MM.1S (cell line): ENCODE measurements at regions not wholly inside any gene's neighbourhood (a gene's known extent, or its start where the extent isn't known, plus 50 kb on each side); places are given as distances from the start of the nearest gene placed in this dataset.

ENCODE experiments used
- DNase-seq: peaks from one replicate; pipeline ENCODE4 v3.0.0-alpha.2; 2015
- H2AFZ ChIP-seq: fragments of 300-600 bp; sonication (generic); 2 replicates; pipeline ENCODE4 v1.6.0; 2016; ENCODE audit warnings: antibody characterized with exemption, low read length
- H3F3A ChIP-seq: fragments of 300-600 bp; sonication (generic); 2 replicates; pipeline ENCODE4 v1.6.1; 2016; ENCODE audit warnings: mild to moderate bottlenecking, antibody characterized with exemption, low read length, moderate library complexity, mixed read lengths; ENCODE audit not compliant: insufficient read depth
- H3K27ac ChIP-seq: fragments of 300-600 bp; sonication (generic); 2 replicates; pipeline ENCODE4 v1.5.1; 2016; ENCODE audit warnings: mild to moderate bottlenecking, low read length
- H3K27me3 ChIP-seq: fragments of 300-600 bp; sonication (generic); replicated peaks from 2 replicates; pipeline ENCODE4 v1.6.0; 2016; ENCODE audit warnings: low read length; ENCODE audit not compliant: insufficient read depth
- H3K36me3 ChIP-seq: fragments of 300-600 bp; sonication (generic); replicated peaks from 2 replicates; pipeline ENCODE4 v1.6.1; 2016; ENCODE audit warnings: mild to moderate bottlenecking, low read length, mixed read lengths; ENCODE audit not compliant: insufficient read depth
- H3K4me1 ChIP-seq: fragments of 300-600 bp; sonication (generic); 2 replicates; pipeline ENCODE4 v1.6.1; 2016; ENCODE audit warnings: low read length, mixed read lengths
- H3K4me2 ChIP-seq: fragments of 300-600 bp; sonication (generic); 2 replicates; pipeline ENCODE4 v1.6.0; 2016; ENCODE audit warnings: low read depth, low read length
- H3K4me3 ChIP-seq: fragments of 300-600 bp; sonication (generic); 2 replicates; pipeline ENCODE4 v1.5.1; 2016; ENCODE audit warnings: low read length, mixed read lengths
- H3K79me2 ChIP-seq: fragments of 300-600 bp; sonication (generic); 2 replicates; pipeline ENCODE4 v1.6.1; 2016; ENCODE audit warnings: mixed run types, low read length, mixed read lengths
- H3K9ac ChIP-seq: fragments of 300-600 bp; sonication (generic); 2 replicates; pipeline ENCODE4 v1.6.1; 2016; ENCODE audit warnings: low read length, mixed read lengths
- H3K9me2 ChIP-seq: fragments of 300-600 bp; sonication (generic); replicated peaks from 2 replicates; pipeline ENCODE4 v1.6.1; 2016; ENCODE audit warnings: mild to moderate bottlenecking, low read length, mixed read lengths; ENCODE audit not compliant: insufficient read depth
- H3K9me3 ChIP-seq: fragments of 300-600 bp; sonication (generic); replicated peaks from 2 replicates; pipeline ENCODE4 v1.6.1; 2016; ENCODE audit warnings: mild to moderate bottlenecking, low read length, mixed read lengths; ENCODE audit not compliant: insufficient read depth
- H4K20me1 ChIP-seq: fragments of 300-600 bp; sonication (generic); 2 replicates; pipeline ENCODE4 v1.6.1; 2016; ENCODE audit warnings: mild to moderate bottlenecking, low read length, moderate library complexity, mixed read lengths; ENCODE audit not compliant: insufficient read depth
- EZH2 ChIP-seq: fragments of 300-600 bp; sonication (generic); optimal IDR thresholded peaks from 2 replicates; pipeline ENCODE3; 2017; ENCODE audit warnings: low read depth, mild to moderate bottlenecking, antibody characterized with exemption, low read length, mixed read lengths
- EZH2phosphoT487 ChIP-seq: fragments of 300-600 bp; sonication (generic); IDR thresholded peaks from 2 replicates; pipeline ENCODE4 v1.6.1; 2018; ENCODE audit warnings: antibody characterized with exemption, low read length
- TF ChIP-seq, protein P1 (sequence below): fragments of 300-600 bp; sonication (generic); IDR thresholded peaks from 2 replicates; pipeline ENCODE4 v1.5.1; 2016; ENCODE audit warnings: antibody characterized with exemption, low read length, mixed read lengths

DNA sequence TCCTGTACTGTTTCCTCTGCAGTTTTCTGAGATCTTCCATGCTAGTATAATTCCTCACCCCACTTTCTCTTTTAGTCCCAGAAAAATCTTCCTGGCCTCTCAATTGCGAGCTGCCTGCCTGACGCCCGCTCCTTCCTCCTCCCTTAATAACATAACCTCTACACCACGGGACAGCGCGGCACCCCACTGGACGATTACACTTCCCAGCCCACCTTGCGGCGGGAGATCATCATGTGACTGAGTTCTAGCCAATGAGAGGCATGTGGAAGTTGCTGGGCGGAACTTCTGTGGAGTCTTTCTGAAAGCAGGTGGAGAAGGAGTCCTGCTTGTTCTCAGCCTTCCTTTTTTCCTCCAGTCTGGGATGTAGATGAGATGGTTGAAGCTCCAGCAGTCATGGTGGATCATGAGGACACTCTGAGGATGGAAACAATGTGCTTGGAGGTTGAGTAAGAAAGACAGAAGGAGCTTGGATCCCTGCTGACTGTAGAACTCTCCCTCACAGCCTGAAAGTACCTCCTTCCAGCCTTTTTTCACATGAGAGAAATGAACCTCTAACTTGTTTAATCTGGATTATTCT, 133.6 kb upstream of the VRK1 start:
- no peak for DNase-seq
- Histone ChIP-seq H3K9me2 (no peaks in the 10 kb centered on the region), H3K4me2 (no peak overlapping the region), H4K20me1 (no peaks in the 10 kb centered on the region), H3F3A (no peaks in the 10 kb centered on the region), H3K4me1 (no peaks in the 10 kb centered on the region), H3K36me3 (no peaks in the 10 kb centered on the region), H3K9ac (no peak overlapping the region), H3K27ac (no peak overlapping the region), H3K4me3 (no peak overlapping the region), H3K79me2 (no peaks in the 10 kb centered on the region), H3K9me3 (no peaks in the 10 kb centered on the region), H3K27me3 (no peaks in the 10 kb centered on the region), H2AFZ (no peak overlapping the region)
- TF ChIP-seq EZH2phosphoT487, result no peak
- no peak for TF ChIP-seq EZH2
- TF ChIP-seq, protein P1, sequence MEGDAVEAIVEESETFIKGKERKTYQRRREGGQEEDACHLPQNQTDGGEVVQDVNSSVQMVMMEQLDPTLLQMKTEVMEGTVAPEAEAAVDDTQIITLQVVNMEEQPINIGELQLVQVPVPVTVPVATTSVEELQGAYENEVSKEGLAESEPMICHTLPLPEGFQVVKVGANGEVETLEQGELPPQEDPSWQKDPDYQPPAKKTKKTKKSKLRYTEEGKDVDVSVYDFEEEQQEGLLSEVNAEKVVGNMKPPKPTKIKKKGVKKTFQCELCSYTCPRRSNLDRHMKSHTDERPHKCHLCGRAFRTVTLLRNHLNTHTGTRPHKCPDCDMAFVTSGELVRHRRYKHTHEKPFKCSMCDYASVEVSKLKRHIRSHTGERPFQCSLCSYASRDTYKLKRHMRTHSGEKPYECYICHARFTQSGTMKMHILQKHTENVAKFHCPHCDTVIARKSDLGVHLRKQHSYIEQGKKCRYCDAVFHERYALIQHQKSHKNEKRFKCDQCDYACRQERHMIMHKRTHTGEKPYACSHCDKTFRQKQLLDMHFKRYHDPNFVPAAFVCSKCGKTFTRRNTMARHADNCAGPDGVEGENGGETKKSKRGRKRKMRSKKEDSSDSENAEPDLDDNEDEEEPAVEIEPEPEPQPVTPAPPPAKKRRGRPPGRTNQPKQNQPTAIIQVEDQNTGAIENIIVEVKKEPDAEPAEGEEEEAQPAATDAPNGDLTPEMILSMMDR, result no peak

DNA sequence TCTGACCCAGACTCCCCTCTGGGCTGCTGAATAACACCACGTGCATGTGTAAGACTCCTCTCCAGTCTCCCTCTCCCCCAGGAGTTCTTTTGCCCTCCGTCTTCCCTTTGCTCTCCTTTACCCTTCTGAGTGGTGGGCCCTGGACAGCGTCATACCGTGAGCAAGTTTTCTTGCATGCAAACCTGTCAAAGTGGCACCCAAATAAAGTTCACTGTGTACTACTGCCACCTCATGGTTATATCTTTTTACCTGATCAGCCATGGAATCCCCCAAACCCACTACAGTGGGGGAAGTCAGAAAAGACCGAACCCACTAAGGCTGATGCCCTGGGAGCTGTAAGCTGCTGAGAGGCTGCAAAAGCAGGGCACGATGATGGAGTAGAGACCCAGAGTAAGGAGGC, 131.1 kb upstream of the VRK1 start:
- no peak for DNase-seq
- no peaks in the 10 kb centered on the region for H3K9me2 ChIP-seq
- H3K4me2 ChIP-seq, result no peak overlapping the region
- no peaks in the 10 kb centered on the region for H3K4me1 ChIP-seq
- H3K9ac ChIP-seq, result no peak overlapping the region
- no peak overlapping the region for H3K27ac ChIP-seq
- no peak overlapping the region for H3K4me3 ChIP-seq
- TF ChIP-seq EZH2phosphoT487, result no peak
- TF ChIP-seq EZH2, result no peak
- TF ChIP-seq, protein P1, result no peak
- no peaks in the 10 kb centered on the region for H3K36me3 ChIP-seq
- H3K79me2 ChIP-seq, result no peaks in the 10 kb centered on the region
- no peaks in the 10 kb centered on the region for H3K9me3 ChIP-seq
- H4K20me1 ChIP-seq, result no peaks in the 10 kb centered on the region
- H3F3A ChIP-seq, result no peaks in the 10 kb centered on the region
- H2AFZ ChIP-seq, result no peak overlapping the region
- H3K27me3 ChIP-seq, result no peaks in the 10 kb centered on the region

DNA sequence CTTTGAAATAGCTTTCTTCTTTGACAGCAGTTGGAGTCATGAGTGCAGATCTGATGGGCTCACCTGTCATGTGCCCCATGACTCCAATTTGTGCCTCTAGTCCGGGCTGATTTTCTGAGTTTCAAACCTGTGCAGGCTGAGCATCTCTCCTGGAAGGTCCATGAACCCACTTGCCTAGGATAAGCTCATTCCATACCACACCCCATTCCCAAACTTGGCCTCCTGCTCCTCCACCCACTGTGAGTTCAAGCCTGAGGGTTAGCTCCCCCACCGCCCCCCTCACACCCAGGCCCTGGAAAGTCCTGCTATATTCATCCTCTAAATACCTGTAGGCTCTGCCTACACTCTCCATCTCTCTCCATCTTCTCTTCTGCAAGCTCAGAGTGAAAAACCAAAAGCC, 126.8 kb upstream of the VRK1 start:
- TF ChIP-seq EZH2phosphoT487 (no peak), EZH2 (no peak)
- TF ChIP-seq, protein P1, result no peak
- Histone ChIP-seq H4K20me1 (no peaks in the 10 kb centered on the region), H3K4me3 (no peak overlapping the region), H3K27ac (no peak overlapping the region), H3K4me2 (no peak overlapping the region), H2AFZ (no peak overlapping the region), H3K9me2 (no peaks in the 10 kb centered on the region), H3K27me3 (no peaks in the 10 kb centered on the region), H3K9ac (no peak overlapping the region), H3K79me2 (no peaks in the 10 kb centered on the region), H3F3A (no peaks in the 10 kb centered on the region), H3K9me3 (no peaks in the 10 kb centered on the region), H3K36me3 (no peaks in the 10 kb centered on the region), H3K4me1 (no peaks in the 10 kb centered on the region)
- no peak for DNase-seq
